ENCODE measurements at regions not wholly inside any gene's neighbourhood (a gene's known extent, or its start where the extent isn't known, plus 50 kb on each side); places are given as distances from the start of the nearest gene placed in this dataset.
"Not testable (repeated sequence)": the region's sequence is repeated elsewhere in the genome, so short reads cannot be mapped to it uniquely, and the experiment has no call there.

DNA sequence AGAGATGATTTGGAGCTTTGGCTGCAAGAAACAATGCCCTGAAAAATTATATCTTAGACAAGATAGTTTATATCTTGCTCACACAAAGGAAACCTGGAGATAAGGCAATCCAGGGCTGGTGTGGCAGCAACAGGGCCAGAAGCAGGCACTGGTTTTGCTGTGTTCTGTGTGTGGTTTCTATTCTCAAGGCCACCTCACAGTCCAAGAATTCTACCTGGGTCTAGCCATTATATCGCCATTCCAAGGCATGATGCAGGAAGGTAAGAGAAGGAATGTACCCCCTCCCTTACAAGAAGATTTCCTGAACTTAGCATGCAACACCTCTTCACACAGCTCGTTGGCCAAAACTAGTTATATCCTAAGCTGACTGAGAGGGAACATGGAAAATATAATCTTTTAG, 74.5 kb upstream of the MEGF10 start:
- ATAC-seq (ENCODE audit: insufficient number of reproducible peaks, low FRiP score, low read depth) (no peak), DNase-seq (ENCODE audit: low spot score) (no peak)
- Histone ChIP-seq H3K4me3 (no peak overlapping the region), H3K9me3 (no peaks in the 10 kb centered on the region), H3K36me3 (no peaks in the 10 kb centered on the region), H3K27me3 (replicated peaks; ENCODE audit: insufficient read depth) (no peaks in the 10 kb centered on the region), H3K4me1 (ENCODE audit: control insufficient read depth in 1 of 2, low read depth in 2 of 2) (no peaks in the 10 kb centered on the region), H3K27ac (no peak overlapping the region)
- TF ChIP-seq, protein P1, sequence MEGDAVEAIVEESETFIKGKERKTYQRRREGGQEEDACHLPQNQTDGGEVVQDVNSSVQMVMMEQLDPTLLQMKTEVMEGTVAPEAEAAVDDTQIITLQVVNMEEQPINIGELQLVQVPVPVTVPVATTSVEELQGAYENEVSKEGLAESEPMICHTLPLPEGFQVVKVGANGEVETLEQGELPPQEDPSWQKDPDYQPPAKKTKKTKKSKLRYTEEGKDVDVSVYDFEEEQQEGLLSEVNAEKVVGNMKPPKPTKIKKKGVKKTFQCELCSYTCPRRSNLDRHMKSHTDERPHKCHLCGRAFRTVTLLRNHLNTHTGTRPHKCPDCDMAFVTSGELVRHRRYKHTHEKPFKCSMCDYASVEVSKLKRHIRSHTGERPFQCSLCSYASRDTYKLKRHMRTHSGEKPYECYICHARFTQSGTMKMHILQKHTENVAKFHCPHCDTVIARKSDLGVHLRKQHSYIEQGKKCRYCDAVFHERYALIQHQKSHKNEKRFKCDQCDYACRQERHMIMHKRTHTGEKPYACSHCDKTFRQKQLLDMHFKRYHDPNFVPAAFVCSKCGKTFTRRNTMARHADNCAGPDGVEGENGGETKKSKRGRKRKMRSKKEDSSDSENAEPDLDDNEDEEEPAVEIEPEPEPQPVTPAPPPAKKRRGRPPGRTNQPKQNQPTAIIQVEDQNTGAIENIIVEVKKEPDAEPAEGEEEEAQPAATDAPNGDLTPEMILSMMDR (IDR thresholded peaks at IDR 0.05) = no peak

DNA sequence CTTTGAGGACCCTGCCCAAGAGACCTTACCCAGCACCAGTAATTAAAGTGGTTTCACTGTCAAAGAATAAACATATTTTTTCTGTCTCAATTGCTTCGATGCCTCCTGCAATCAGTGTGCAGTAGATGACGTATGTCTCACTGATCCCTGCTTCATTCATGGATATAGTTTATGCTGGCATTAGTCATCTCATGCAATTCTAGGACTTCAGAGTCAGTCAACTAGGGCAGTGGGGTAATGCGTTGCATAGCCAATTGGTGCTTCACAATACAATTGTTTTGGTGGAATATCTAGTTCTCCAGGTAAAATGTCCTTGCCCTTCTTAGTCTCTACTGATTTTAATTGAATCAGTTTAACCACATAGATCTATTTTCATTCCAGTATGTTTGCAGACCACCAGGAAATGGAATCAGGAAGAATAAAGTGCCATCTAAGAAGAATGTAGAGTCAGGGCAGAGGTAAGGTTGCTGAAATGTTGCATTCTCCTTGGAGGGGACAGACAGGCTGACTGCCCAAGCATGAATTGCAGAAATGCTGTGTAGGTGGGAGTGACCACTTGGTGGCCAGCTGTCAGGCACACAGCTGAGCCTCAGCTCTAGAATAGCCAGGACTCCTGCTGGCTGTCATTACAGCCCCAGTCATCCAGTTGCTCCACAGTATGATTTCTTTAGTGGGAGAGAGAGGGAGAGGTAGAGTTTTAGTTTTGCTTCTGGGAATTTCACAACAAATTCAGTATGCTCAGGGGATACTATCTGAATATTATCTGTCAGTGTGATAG, 73.5 kb upstream of the MEGF10 start:
- no peaks in the 10 kb centered on the region for H3K9me3 ChIP-seq
- DNase-seq (ENCODE audit: low spot score) (no peak), ATAC-seq (ENCODE audit: insufficient number of reproducible peaks, low FRiP score, low read depth) (no peak)
- no peaks in the 10 kb centered on the region for H3K27me3 ChIP-seq (replicated peaks; ENCODE audit: insufficient read depth)
- H3K27ac ChIP-seq = no peak overlapping the region
- TF ChIP-seq, protein P1 (IDR thresholded peaks at IDR 0.05) = no peak
- no peaks in the 10 kb centered on the region for H3K36me3 ChIP-seq
- H3K4me3 ChIP-seq = no peak overlapping the region
- no peaks in the 10 kb centered on the region for H3K4me1 ChIP-seq (ENCODE audit: control insufficient read depth in 1 of 2, low read depth in 2 of 2)

GRCh38 chr5:127221936-127222335, 68.7 kb upstream of the MEGF10 start:
- DNase-seq (ENCODE audit: low spot score) = not testable (repeated sequence)

DNA sequence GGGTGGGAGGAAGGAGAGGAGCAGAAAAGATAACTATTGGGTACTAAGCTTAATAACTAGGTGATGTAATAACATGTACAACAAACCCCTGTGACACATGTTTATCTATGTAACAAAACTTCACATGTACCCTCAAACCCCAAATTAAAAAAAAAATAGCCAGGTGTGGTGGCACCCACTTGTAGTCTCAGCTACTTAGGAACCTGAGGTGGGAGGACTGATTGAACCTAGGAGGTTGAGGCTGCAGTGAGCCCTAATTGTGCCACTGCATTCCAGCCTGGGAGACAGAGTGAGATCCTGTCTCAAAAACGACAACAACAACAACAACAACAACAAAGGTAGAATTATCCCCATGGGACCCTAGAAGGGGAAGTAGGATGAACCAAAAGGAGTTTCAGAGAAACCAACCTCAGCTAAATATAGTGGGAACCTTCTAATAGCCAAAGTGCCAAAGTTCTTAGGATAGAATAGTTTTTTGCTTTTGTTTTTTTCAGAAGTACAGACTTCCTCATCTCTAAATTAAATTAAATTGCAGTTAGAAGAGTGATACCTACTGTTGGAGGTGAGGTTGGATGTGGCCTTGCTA, 67.9 kb upstream of the MEGF10 start:
- not testable (repeated sequence) for H3K4me3 ChIP-seq; ATAC-seq (ENCODE audit: insufficient number of reproducible peaks, low FRiP score, low read depth); H3K4me1 ChIP-seq (ENCODE audit: control insufficient read depth in 1 of 2, low read depth in 2 of 2); H3K36me3 ChIP-seq; H3K27me3 ChIP-seq (replicated peaks; ENCODE audit: insufficient read depth); H3K27ac ChIP-seq; H3K9me3 ChIP-seq; DNase-seq (ENCODE audit: low spot score)

More at GRCh38 chr5:127221936-127222335, 68.7 kb upstream of the MEGF10 start:
- H3K36me3 ChIP-seq; H3K9me3 ChIP-seq; H3K4me1 ChIP-seq (ENCODE audit: control insufficient read depth in 1 of 2, low read depth in 2 of 2); H3K4me3 ChIP-seq; ATAC-seq (ENCODE audit: insufficient number of reproducible peaks, low FRiP score, low read depth); H3K27me3 ChIP-seq (replicated peaks; ENCODE audit: insufficient read depth); H3K27ac ChIP-seq: not testable (repeated sequence)

- DNase-seq (ENCODE audit: low spot score) (no peak), ATAC-seq (ENCODE audit: insufficient number of reproducible peaks, low FRiP score, low read depth) (no peak)
- Histone ChIP-seq H3K27me3 (replicated peaks; ENCODE audit: insufficient read depth) (no peaks in the 10 kb centered on the region), H3K9me3 (no peaks in the 10 kb centered on the region), H3K27ac (no peak overlapping the region), H3K4me3 (no peak overlapping the region), H3K36me3 (no peaks in the 10 kb centered on the region), H3K4me1 (ENCODE audit: control insufficient read depth in 1 of 2, low read depth in 2 of 2) (no peaks in the 10 kb centered on the region)
- TF ChIP-seq, protein P1 (IDR thresholded peaks at IDR 0.05) = no peak
Measured at GRCh38 chr5:127223256-127223974, 67.2 kb upstream of the MEGF10 start.

DNA sequence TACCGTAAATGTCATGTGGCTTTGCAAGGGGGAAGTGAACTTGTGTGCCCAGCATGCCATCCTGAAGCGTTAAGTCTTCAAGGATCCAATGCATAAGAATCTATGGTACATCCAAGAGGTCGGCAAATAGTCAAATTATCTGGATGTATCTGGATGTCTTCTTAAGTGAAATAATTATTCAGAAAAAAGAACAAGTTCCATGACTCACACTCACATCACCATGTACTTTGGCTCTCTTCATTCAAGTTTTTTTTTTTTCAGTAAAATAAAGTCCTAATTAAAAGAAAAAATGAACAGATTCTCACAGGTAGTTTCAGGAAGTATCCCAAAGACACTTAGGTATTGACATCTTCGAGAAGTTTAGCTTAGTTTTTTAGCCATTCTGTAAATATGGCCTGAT, 62.7 kb upstream of the MEGF10 start:
- H3K4me1 ChIP-seq (ENCODE audit: control insufficient read depth in 1 of 2, low read depth in 2 of 2) = peaks cover 0 to 14% of the 10 kb centered on the region in 2 donors
- TF ChIP-seq, protein P1 (IDR thresholded peaks at IDR 0.05) = no peak
- H3K27me3 ChIP-seq (replicated peaks; ENCODE audit: insufficient read depth) = no peaks in the 10 kb centered on the region
- H3K4me3 ChIP-seq = no peak overlapping the region
- no peaks in the 10 kb centered on the region for H3K36me3 ChIP-seq
- no peaks in the 10 kb centered on the region for H3K9me3 ChIP-seq
- no peak overlapping the region for H3K27ac ChIP-seq
- ATAC-seq (ENCODE audit: insufficient number of reproducible peaks, low FRiP score, low read depth) = no peak
- no peak for DNase-seq (ENCODE audit: low spot score)

Data from thoracic aorta (tissue), 2 donors.